ENCODE measurements at regions not wholly inside any gene's neighbourhood (a gene's known extent, or its start where the extent isn't known, plus 50 kb on each side); places are given as distances from the start of the nearest gene placed in this dataset.
"Not testable (repeated sequence)": the region's sequence is repeated elsewhere in the genome, so short reads cannot be mapped to it uniquely, and the experiment has no call there.

- peaks cover 18% of the 10 kb centered on the region for H3K4me1 Mint-ChIP-seq (ENCODE audit: low read depth)
- CTCF ChIA-PET = interaction anchor here (2.5 kb wide), 1 partner anchor 115 kb away, joined by 6 read pairs; no protein-coding TSS in a partner anchor
- TF ChIP-seq CTCF (IDR thresholded peaks at IDR 0.05) = no peak
These were observed 161.2 kb upstream of the KCNH8 start for GRCh38 chr3:18987070-18987469.

GRCh38 chr3:18982920-18983319, 165.4 kb upstream of the KCNH8 start:
- no peak for DNase-seq
- peaks cover 1% of the 10 kb centered on the region for H3K4me1 Mint-ChIP-seq (ENCODE audit: low read depth)
- intact Hi-C loops (cut with micrococcal nuclease) = no loop called here
- no peak for TF ChIP-seq CTCF (IDR thresholded peaks at IDR 0.05)
- CTCF ChIA-PET = no interaction called here
- H3K36me3 Mint-ChIP-seq (ENCODE audit: low read depth) = no peaks in the 10 kb centered on the region
- no peak overlapping the region for H3K27ac Mint-ChIP-seq
- POLR2A ChIA-PET = no interaction called here
- H3K4me3 Mint-ChIP-seq = no peak overlapping the region
- peaks cover 3% of the 10 kb centered on the region for H3K27me3 Mint-ChIP-seq
- no peaks in the 10 kb centered on the region for H3K9me3 Mint-ChIP-seq
- ATAC-seq = no peak

More at GRCh38 chr3:18987070-18987469, 161.2 kb upstream of the KCNH8 start:
- DNase-seq (no peak), ATAC-seq (no peak)
- intact Hi-C loops (cut with micrococcal nuclease) = loop anchor here (5.0 kb wide), 1 partner anchor 230 kb away; no protein-coding TSS in a partner anchor
- Mint-ChIP-seq H3K9me3 (no peaks in the 10 kb centered on the region), H3K27ac (no peak overlapping the region), H3K36me3 (ENCODE audit: low read depth) (no peaks in the 10 kb centered on the region), H3K4me3 (no peak overlapping the region), H3K27me3 (peaks cover 16% of the 10 kb centered on the region)
- POLR2A ChIA-PET = no interaction called here

- H3K4me3 Mint-ChIP-seq; ATAC-seq; H3K4me1 Mint-ChIP-seq (ENCODE audit: low read depth); H3K36me3 Mint-ChIP-seq (ENCODE audit: low read depth); POLR2A ChIA-PET; CTCF ChIA-PET; H3K27ac Mint-ChIP-seq; intact Hi-C loops (cut with micrococcal nuclease); H3K9me3 Mint-ChIP-seq; DNase-seq; H3K27me3 Mint-ChIP-seq: not testable (repeated sequence)
These were observed 172.2 kb upstream of the KCNH8 start for GRCh38 chr3:18976102-18976501.

GRCh38 chr3:18968120-18968519, 180.2 kb upstream of the KCNH8 start:
- DNase-seq (no peak), ATAC-seq (no peak)
- intact Hi-C loops (cut with micrococcal nuclease) = no loop called here
- H3K36me3 Mint-ChIP-seq (ENCODE audit: low read depth) = no peaks in the 10 kb centered on the region
- H3K4me1 Mint-ChIP-seq (ENCODE audit: low read depth) = no peaks in the 10 kb centered on the region
- no peak for TF ChIP-seq CTCF (IDR thresholded peaks at IDR 0.05)
- CTCF ChIA-PET = no interaction called here
- POLR2A ChIA-PET = interaction anchor here (0.8 kb wide), 1 partner anchor 78 kb away, joined by 3 read pairs; no protein-coding TSS in a partner anchor
- H3K4me3 Mint-ChIP-seq = no peak overlapping the region
- no peaks in the 10 kb centered on the region for H3K27me3 Mint-ChIP-seq
- no peaks in the 10 kb centered on the region for H3K9me3 Mint-ChIP-seq
- H3K27ac Mint-ChIP-seq = no peak overlapping the region

- intact Hi-C loops (cut with micrococcal nuclease) = no loop called here
- CTCF ChIA-PET = no interaction called here
- no peak for TF ChIP-seq CTCF (IDR thresholded peaks at IDR 0.05)
- no peaks in the 10 kb centered on the region for H3K36me3 Mint-ChIP-seq (ENCODE audit: low read depth)
- no peaks in the 10 kb centered on the region for H3K9me3 Mint-ChIP-seq
- H3K4me3 Mint-ChIP-seq = no peak overlapping the region
- H3K4me1 Mint-ChIP-seq (ENCODE audit: low read depth) = no peaks in the 10 kb centered on the region
- ATAC-seq (no peak), DNase-seq (no peak)
- no peak overlapping the region for H3K27ac Mint-ChIP-seq
- no peaks in the 10 kb centered on the region for H3K27me3 Mint-ChIP-seq
- POLR2A ChIA-PET = no interaction called here
These were observed 182.5 kb upstream of the KCNH8 start for GRCh38 chr3:18965781-18966180.

GRCh38 chr3:18964640-18965039, 183.7 kb upstream of the KCNH8 start:
- H3K36me3 Mint-ChIP-seq (ENCODE audit: low read depth) = no peaks in the 10 kb centered on the region
- no peak for DNase-seq
- H3K4me1 Mint-ChIP-seq (ENCODE audit: low read depth) = no peaks in the 10 kb centered on the region
- H3K4me3 Mint-ChIP-seq = no peak overlapping the region
- H3K27ac Mint-ChIP-seq = no peak overlapping the region
- no peak for ATAC-seq
- POLR2A ChIA-PET = no interaction called here
- no peak for TF ChIP-seq CTCF (IDR thresholded peaks at IDR 0.05)
- intact Hi-C loops (cut with micrococcal nuclease) = no loop called here
- CTCF ChIA-PET = no interaction called here
- H3K9me3 Mint-ChIP-seq = no peaks in the 10 kb centered on the region
- no peaks in the 10 kb centered on the region for H3K27me3 Mint-ChIP-seq

All from activated CD8-positive, alpha-beta T cell treated with anti-CD3 and anti-CD28 coated beads for 36 hours (primary cell).